Upper lobe of left lung (tissue), 4 donors: ENCODE measurements at regions not wholly inside any gene's neighbourhood (a gene's known extent, or its start where the extent isn't known, plus 50 kb on each side); places are given as distances from the start of the nearest gene placed in this dataset.

ENCODE experiments used
- CTCF ChIP-seq, 6 experiments: fragments of 450-650 bp in 4 of 6; fragments of 200-600 bp in 2 of 6; sonication (generic) in 2 of 6; IDR thresholded peaks; one replicate each; pipeline ENCODE4 v1.5.1; 2016 to 2019; ENCODE audit warnings: antibody characterized with exemption in 6 of 6
- POLR2A ChIP-seq, 4 donors: fragments of 450-650 bp; IDR thresholded peaks; one replicate each; pipeline ENCODE4 v1.5.1; 2016 to 2017; ENCODE audit warnings: antibody characterized with exemption in 4 of 4, mild to moderate bottlenecking in 2 of 4

GRCh38 chr2:167640096-167640495, 607.3 kb downstream of the STK39 start:
- TF ChIP-seq CTCF (IDR thresholded peaks at IDR 0.05), result no peak
- TF ChIP-seq POLR2A (IDR thresholded peaks at IDR 0.05), result no peak
